Keratinocyte (primary cell): ENCODE measurements at regions not wholly inside any gene's neighbourhood (a gene's known extent, or its start where the extent isn't known, plus 50 kb on each side); places are given as distances from the start of the nearest gene placed in this dataset.

ENCODE experiments used
- DNase-seq: peaks from one replicate; pipeline ENCODE4 v3.0.0-alpha.2; 2011; ENCODE audit warnings: low read depth, missing footprints, low spot score
- FAIRE-seq: peaks from 2 replicates; lab custom pipeline; 2011; peaks lifted over from hg19 to GRCh38; lab: Jason Lieb, UNC
- H2AFZ ChIP-seq: 2 replicates; pipeline ENCODE4 v1.6.0; 2012; ENCODE audit warnings: low read length, control low read depth, inconsistent platforms; ENCODE audit not compliant: control insufficient read depth
- H3K27ac ChIP-seq: 2 replicates; pipeline ENCODE4 v1.5.1; 2011; ENCODE audit warnings: low read length; ENCODE audit not compliant: control insufficient read depth, insufficient read depth
- H3K27me3 ChIP-seq: 3 replicates; pipeline ENCODE4 v1.6.0; 2011; ENCODE audit warnings: low read length; ENCODE audit not compliant: control insufficient read depth, insufficient read depth; ENCODE audit errors: extremely low read depth
- H3K36me3 ChIP-seq, 2 experiments: 2 replicates in 1 of 2; 3 replicates in 1 of 2; pipeline ENCODE4 v1.5.1; 2011; ENCODE audit warnings: low read length in 2 of 2, mild to moderate bottlenecking in 1 of 2; ENCODE audit not compliant: control insufficient read depth in 2 of 2, insufficient read depth in 2 of 2; ENCODE audit errors: extremely low read depth in 1 of 2
- H3K4me1 ChIP-seq: 3 replicates; pipeline ENCODE4 v1.5.1; 2011; ENCODE audit warnings: low read length; ENCODE audit not compliant: control insufficient read depth, insufficient read depth; ENCODE audit errors: extremely low read depth
- H3K4me2 ChIP-seq: 3 replicates; pipeline ENCODE4 v1.6.0; 2011; ENCODE audit warnings: low read depth, low read length; ENCODE audit not compliant: control insufficient read depth, insufficient read depth; ENCODE audit errors: extremely low read depth
- H3K4me3 ChIP-seq, 3 experiments: fragments of 200-600 bp in 1 of 3; sonication (generic) in 1 of 3; 2 replicates in 2 of 3; 3 replicates in 1 of 3; pipeline ENCODE4 v1.5.1; 2011 to 2016; ENCODE audit warnings: low read length in 3 of 3, mild to moderate bottlenecking in 3 of 3, control low read depth in 2 of 3, inconsistent platforms in 1 of 3, low read depth in 1 of 3, mixed read lengths in 1 of 3, mixed run types in 1 of 3, moderate library complexity in 1 of 3; ENCODE audit not compliant: control insufficient read depth in 2 of 3, insufficient read depth in 2 of 3; ENCODE audit errors: extremely low read depth in 1 of 3
- H3K79me2 ChIP-seq: 2 replicates; pipeline ENCODE4 v1.6.0; 2012; ENCODE audit warnings: low read length; ENCODE audit not compliant: control insufficient read depth, insufficient read depth
- H3K9ac ChIP-seq: 3 replicates; pipeline ENCODE4 v1.6.0; 2011; ENCODE audit warnings: low read length; ENCODE audit not compliant: control insufficient read depth, insufficient read depth; ENCODE audit errors: extremely low read depth
- H3K9me1 ChIP-seq: 3 replicates; pipeline ENCODE4 v1.6.0; 2011; ENCODE audit warnings: low read length; ENCODE audit not compliant: control insufficient read depth, insufficient read depth; ENCODE audit errors: extremely low read depth
- H3K9me3 ChIP-seq: 2 replicates; pipeline ENCODE4 v1.5.1; 2012; ENCODE audit warnings: low read depth, low read length; ENCODE audit not compliant: control insufficient read depth
- H4K20me1 ChIP-seq: 3 replicates; pipeline ENCODE4 v1.6.0; 2011; ENCODE audit warnings: low read length; ENCODE audit not compliant: control insufficient read depth, insufficient read depth; ENCODE audit errors: extremely low read depth
- CTCF ChIP-seq, 3 experiments: IDR thresholded peaks in 1 of 3; conservative IDR thresholded peaks in 1 of 3; optimal IDR thresholded peaks in 1 of 3; 2 replicates in 2 of 3; 3 replicates in 1 of 3; pipeline versions ENCODE3 to v1.5.1; 2011; ENCODE audit warnings: low read length in 3 of 3, mild to moderate bottlenecking in 3 of 3, moderate library complexity in 2 of 3, control low read depth in 1 of 3, inconsistent platforms in 1 of 3; ENCODE audit not compliant: insufficient read depth in 2 of 3; ENCODE audit errors: extremely low read depth in 1 of 3
- EZH2 ChIP-seq: IDR thresholded peaks from one replicate; pipeline ENCODE4 v1.6.1; 2012; ENCODE audit warnings: inconsistent platforms, mild to moderate bottlenecking, low read length, moderate library complexity
- dilution Hi-C: fragments of 300-500 bp; cut with MboI; formaldehyde crosslinking; loops from one replicate; pipeline ENCODE4 v1.7.0; 2020; ENCODE audit warnings: low sequenced_read_pairs; ENCODE audit not compliant: extremely low pct_ligation_motif_present

DNA sequence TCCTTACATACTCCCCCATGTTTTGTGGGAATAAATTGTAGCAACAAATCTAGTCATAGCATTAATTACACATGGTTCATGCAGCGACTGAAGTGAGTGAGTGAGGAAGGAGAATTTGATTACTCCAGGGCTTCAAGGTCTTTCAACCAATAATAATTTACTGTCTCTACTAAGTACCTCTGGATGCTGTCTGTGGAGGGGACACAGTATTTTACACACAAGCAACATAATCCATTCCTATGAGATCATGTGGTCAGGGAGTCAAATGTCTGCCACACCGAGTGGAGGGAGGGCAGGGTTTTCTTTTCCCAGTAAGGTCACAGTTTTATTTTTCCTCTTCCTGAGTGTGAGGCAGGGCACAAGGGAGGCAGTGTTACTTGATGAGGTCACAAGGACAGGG is 334.7 kb upstream of the CELF4 start:
- no peaks in the 10 kb centered on the region for H3K9me1 ChIP-seq
- H3K27me3 ChIP-seq, result no peaks in the 10 kb centered on the region
- DNase-seq, result no peak
- no peak overlapping the region for H2AFZ ChIP-seq
- no peaks in the 10 kb centered on the region for H3K9me3 ChIP-seq
- H4K20me1 ChIP-seq, result no peaks in the 10 kb centered on the region
- H3K4me1 ChIP-seq, result no peaks in the 10 kb centered on the region
- dilution Hi-C loops, result no loop called here
- no peak for FAIRE-seq
- TF ChIP-seq EZH2 (no peak), CTCF (optimal IDR thresholded peaks at IDR 0.05 in 1 of 3, IDR thresholded peaks at IDR 0.05 in 1 of 3, conservative IDR thresholded peaks at IDR 0.05 in 1 of 3; ENCODE audit: extremely low read depth in 1 of 3, insufficient read depth in 2 of 3, low read length in 3 of 3) (no peak)
- H3K4me2 ChIP-seq, result no peak overlapping the region
- no peak overlapping the region for H3K27ac ChIP-seq
- no peak overlapping the region for H3K4me3 ChIP-seq
- no peak overlapping the region for H3K9ac ChIP-seq
- no peaks in the 10 kb centered on the region for H3K36me3 ChIP-seq
- no peaks in the 10 kb centered on the region for H3K79me2 ChIP-seq

DNA sequence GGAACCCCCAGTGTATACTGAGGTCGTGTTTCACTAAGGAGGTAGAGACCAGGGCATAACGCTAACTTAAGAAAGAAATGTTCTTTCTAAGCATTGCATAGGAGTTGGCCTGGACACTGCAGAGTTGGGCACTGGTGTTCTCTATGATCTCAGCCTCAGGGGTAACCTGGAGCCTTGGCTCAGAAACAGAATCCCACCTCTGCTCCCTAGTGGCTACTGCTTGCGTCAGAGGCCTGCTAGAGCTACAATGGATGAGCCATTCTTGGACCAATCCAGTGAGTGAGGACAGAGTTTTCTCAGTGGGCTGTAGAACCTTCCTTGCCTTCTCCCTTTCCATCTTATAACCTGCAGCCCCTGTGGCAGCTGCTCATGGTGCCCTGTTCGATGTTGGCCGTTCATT is 324.4 kb upstream of the CELF4 start:
- H3K27ac ChIP-seq, result no peak overlapping the region
- no peaks in the 10 kb centered on the region for H4K20me1 ChIP-seq
- no peak overlapping the region for H3K4me3 ChIP-seq
- H3K36me3 ChIP-seq, result no peaks in the 10 kb centered on the region
- FAIRE-seq (no peak), DNase-seq (no peak)
- no peaks in the 10 kb centered on the region for H3K79me2 ChIP-seq
- H3K4me1 ChIP-seq, result no peaks in the 10 kb centered on the region
- no peak overlapping the region for H2AFZ ChIP-seq
- H3K4me2 ChIP-seq, result no peak overlapping the region
- H3K27me3 ChIP-seq, result peaks cover 3% of the 10 kb centered on the region
- TF ChIP-seq CTCF (optimal IDR thresholded peaks at IDR 0.05 in 1 of 3, IDR thresholded peaks at IDR 0.05 in 1 of 3, conservative IDR thresholded peaks at IDR 0.05 in 1 of 3; ENCODE audit: extremely low read depth in 1 of 3, insufficient read depth in 2 of 3, low read length in 3 of 3) (no peak), EZH2 (no peak)
- H3K9me3 ChIP-seq, result no peaks in the 10 kb centered on the region
- dilution Hi-C loops, result no loop called here
- H3K9ac ChIP-seq, result no peak overlapping the region
- H3K9me1 ChIP-seq, result no peaks in the 10 kb centered on the region
